Activated T-cell treated with anti-CD3 and anti-CD28 coated beads for 48 hours (primary cell): ENCODE measurements at regions not wholly inside any gene's neighbourhood (a gene's known extent, or its start where the extent isn't known, plus 50 kb on each side); places are given as distances from the start of the nearest gene placed in this dataset.
"Not testable (repeated sequence)": the region's sequence is repeated elsewhere in the genome, so short reads cannot be mapped to it uniquely, and the experiment has no call there.

Source experiments
- DNase-seq: peaks from one replicate; pipeline ENCODE4 v3.0.0-alpha.2; 2020; ENCODE audit warnings: low read depth

- not testable (repeated sequence) for DNase-seq
Observed at GRCh38 chr2:101645886-101646285, 51.6 kb upstream of the MAP4K4 start.

DNA sequence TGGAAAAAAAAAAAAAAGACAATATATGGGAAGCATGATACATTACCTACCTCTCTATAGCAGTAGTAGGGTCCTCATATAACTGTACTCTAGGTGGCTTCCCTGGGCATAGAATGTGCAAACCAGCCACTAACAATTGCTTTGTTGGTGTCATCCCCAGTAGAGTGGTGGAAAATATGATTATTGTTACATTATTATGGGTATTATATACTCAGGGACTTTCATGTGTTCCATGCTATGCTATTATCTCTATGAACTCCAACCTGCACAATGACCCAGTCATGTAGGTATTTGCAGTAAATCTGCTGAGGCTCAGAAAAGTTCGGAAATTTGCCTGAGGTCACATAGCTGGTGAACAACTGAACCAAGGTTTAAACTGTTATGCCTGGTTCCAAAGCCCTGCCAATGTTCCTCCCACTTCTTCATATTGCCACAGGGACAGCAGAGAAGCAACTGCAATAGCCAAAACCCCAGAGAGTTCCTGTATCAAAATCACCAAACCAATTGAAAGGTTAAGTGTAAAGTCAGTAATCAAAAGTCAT lies 52.6 kb upstream of the MAP4K4 start:
- no peak for DNase-seq

DNA sequence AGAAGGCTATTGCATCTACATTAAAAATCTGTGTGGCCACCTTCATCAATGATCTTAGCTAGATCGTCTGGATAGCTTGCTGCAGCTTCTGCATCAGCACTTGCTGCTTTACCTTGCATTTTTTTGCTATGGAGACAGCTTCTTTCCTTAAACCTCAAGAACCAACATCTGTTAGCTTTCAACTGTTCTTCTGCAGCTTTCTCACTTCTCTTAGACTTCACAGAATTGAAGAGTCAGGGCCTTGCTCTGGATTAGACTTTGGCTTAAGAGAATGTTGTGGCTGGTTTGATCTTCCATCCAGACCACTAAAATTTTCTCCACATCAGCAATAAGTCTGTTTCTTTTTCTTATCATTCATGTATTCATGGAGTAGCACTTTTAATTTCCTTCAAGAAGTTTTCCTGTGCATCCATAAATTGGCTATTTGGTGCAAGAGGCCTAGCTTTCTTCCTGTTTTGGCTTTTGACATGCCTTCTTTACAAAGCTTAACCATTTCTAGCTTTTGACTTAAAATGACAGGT lies 54.4 kb upstream of the MAP4K4 start:
- no peak for DNase-seq

- no peak for DNase-seq
Observed at GRCh38 chr2:101638817-101639605, 58.5 kb upstream of the MAP4K4 start.

DNA sequence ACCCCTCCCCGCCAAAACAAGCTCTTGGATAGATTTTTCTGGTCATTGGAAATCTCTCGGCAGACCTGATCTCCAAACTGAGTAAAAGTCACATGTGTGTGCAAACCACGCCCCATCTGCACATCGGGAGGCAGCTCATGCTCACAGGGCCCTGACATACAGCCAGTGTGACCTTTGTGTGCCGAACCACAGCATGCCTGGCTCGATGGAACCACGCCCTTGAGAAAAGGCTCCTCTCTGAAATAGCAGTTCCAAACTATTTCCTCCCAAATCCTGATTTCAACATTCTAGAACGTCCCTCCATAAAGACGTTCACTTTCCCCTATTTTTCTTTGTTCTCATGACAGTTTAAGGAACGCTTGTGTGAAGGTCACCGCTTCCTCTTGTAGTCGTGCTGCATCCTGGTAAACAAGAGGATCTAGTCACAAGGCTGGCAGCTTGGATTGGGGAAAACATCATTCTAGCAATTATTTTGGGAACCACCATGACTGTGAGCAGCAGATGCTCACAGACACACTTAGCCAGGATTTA lies 59.3 kb upstream of the MAP4K4 start:
- DNase-seq = no peak

GRCh38 chr2:101630224-101630949 lies 67.1 kb upstream of the MAP4K4 start:
- DNase-seq = no peak

- no peak for DNase-seq
Observed at GRCh38 chr2:101628030-101628392, 69.5 kb upstream of the MAP4K4 start.

DNA sequence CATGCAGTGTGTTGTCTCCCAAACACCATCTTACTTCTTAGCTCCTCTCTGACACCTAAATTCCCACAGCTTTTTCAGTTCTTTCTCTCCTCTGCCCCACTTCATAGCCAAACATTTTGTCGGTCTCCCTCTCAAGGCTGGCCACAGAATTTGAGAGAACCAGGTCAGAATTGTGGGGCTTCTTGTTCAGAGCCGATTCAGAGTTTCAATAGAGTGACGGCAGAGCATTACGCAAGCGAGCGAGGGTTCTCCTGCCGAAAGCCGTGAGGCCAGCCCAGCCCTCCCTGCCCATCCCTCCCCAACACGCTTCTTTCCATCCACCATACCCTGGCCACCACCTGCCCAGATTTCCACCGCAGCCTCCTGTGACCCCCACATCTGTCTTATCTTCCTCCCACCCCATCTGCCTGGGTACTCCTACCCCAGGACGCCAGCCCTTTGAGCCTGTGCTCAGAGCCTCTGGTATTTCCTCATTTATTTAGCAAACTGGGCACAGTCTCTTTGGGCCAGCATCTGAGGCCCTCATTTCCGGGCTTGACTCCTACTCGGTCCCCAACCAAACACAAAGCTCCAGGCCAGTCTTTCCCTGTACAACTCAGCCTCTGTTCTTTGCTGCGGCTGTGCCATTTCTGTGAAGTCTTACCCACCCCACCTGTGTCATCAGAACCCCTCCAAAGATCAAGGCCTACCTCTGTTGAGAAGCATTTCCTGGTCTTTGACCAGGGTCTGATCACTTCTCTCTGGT lies 70.0 kb upstream of the MAP4K4 start:
- DNase-seq = no peak

GRCh38 chr2:101625814-101626213 lies 71.7 kb upstream of the MAP4K4 start:
- DNase-seq = not testable (repeated sequence)

DNA sequence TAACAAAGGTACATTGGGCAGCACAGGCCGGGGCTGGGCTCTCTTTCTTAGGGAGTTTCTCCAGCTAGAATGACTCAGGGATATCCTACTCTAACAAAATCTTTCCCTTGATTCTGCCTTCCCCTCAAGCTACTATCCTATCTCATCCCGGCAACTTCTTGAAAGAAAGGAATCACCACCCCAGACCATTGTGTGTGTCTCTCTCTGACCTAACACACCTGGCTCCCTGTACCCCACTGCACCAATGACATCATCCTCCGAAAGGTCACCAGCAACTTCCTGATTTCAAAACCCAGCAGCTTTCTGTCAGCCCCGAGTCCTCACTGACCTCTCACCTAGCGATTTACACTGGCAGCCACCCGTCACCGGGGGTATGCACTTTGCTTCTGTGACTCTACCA lies 72.1 kb upstream of the MAP4K4 start:
- DNase-seq = no peak

GRCh38 chr2:101624706-101625332 lies 72.7 kb upstream of the MAP4K4 start:
- DNase-seq = no peak

DNA sequence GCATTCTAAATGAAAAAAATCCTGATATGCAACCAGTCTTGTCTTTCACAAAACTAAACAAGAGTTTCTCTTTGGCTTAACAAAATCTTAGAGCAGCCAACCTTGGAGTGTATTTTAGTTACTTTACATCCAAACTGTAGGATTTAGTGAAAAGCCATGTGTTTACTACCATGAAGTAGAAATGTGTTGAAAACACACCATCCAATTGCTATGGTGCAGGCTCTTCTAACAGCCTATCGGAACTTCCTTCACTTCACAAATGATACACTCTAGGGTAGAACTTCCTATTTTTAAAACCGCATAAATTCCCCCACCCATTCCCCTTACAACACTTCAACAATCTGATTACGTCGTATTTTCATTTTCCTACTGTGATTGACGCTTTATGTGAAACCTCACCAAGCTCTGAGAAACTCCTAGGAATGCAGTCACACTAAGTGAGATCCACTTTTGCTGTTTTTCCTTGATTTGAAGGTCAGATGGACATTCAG lies 74.4 kb upstream of the MAP4K4 start:
- DNase-seq = no peak

DNA sequence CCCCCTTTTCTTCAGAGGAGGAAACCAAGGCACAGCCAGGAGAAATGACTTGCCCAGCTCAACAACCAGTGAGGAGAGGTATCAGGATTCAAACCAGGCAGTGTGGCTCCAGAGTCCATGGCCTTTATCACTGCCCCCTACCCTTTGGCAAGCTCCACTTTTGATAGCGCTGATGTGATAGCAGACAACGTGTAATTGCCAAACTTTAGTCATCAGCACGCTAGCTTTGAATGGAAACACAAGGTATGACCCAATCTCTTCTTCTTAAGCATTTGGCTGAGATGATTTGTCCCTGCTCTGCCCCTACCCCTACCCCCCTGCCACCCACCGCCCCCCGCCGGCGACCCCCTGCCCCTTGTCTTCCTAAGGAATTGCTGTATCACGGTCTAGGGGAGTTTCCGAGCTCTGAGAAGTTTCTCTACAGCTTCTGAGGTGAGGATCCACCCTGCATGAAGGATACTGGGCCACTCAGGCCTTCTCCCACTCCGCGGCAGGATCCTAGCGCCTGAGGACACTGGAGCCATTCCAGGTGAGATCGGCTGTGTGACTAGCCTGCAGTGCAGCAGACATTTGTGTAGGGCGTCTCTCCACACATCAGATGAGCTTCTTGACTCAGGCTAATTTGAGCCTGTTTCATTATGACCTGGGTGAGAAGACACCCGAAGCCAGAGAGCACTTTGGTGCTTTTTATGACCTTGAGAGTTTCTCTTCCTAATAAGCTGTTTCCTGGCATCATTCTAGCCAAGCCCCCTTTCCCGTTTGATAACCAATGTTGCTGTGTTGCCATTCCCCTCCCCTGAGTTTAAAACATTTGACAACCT lies 75.1 kb upstream of the MAP4K4 start:
- DNase-seq = peak; percentile 5

GRCh38 chr2:101619191-101619591 lies 78.3 kb upstream of the MAP4K4 start:
- DNase-seq = no peak

DNA sequence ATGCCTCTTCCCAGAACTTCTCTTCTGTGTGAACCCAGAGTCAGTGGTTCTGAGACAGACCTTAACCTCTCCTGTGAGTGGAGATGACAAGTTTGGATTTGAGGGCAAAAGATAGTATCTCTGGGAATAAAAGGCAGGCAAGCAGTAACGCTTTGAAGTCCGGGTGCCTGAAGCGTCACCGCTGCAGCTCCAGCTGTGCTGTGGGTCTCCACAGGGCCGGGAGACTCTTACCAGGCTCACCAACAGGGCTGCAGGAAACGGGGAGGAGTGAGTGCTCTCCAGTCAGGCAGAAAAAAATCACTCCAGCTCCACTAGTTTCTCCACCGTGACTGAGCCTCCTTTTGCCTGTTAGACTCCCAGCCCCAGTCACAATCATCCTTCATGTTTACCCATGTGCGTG lies 79.7 kb upstream of the MAP4K4 start:
- DNase-seq = no peak

- no peak for DNase-seq
Observed at GRCh38 chr2:101617188-101617587, 80.3 kb upstream of the MAP4K4 start.

GRCh38 chr2:101614127-101614759 lies 83.3 kb upstream of the MAP4K4 start:
- no peak for DNase-seq

DNA sequence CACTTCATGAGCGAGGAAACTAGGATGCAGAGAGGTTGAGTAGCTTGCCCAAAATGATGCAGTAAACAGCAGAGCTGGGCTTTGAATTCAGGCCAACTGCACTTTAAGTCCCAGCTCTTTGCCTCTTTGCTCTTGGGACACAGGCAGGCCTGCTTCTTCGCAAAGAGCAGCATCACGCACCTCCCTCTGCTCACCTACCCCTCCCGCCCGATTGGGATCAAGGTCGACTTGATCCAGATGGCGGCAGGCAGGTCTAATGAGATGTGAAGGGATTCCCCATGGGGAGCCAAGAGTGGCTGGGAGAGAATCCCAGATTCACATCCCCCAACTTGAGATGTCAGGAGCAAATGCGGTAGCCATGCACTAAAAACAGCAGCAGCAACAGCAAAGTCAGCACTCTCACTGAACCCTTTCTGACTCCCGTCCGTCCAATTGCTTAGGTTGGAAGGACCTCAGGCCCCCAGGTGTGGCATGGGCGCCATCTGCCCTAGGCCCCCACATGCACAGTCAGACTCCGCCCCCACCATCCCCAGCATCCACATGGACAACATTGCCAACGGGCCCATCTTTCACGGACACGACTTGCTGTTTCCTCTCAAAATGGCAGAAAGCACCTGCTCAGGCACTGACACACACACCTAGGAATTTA lies 84.3 kb upstream of the MAP4K4 start:
- no peak for DNase-seq

- no peak for DNase-seq
Observed at GRCh38 chr2:101612019-101612418, 85.5 kb upstream of the MAP4K4 start.
